ENCODE measurements at regions not wholly inside any gene's neighbourhood (a gene's known extent, or its start where the extent isn't known, plus 50 kb on each side); places are given as distances from the start of the nearest gene placed in this dataset.

- peaks cover 14% of the 10 kb centered on the region for H3K4me1 Mint-ChIP-seq (ENCODE audit: low read depth, unreplicated experiment)
- H3K27ac Mint-ChIP-seq (ENCODE audit: unreplicated experiment) = no peak overlapping the region
- Histone ChIP-seq H3K9ac (ENCODE audit: low read length) (no peak overlapping the region), H3K79me2 (ENCODE audit: insufficient read depth, low read length) (no peaks in the 10 kb centered on the region), H3K9me3 (ENCODE audit: insufficient read depth, low read depth, low read length) (no peaks in the 10 kb centered on the region), H3K4me1 (ENCODE audit: insufficient read depth, low read length) (no peaks in the 10 kb centered on the region), H3K36me3 (ENCODE audit: insufficient read depth, low read length) (no peaks in the 10 kb centered on the region), H2AFZ (ENCODE audit: low read depth, low read length) (no peak overlapping the region), H3K4me2 (ENCODE audit: low read length) (no peak overlapping the region), H4K20me1 (ENCODE audit: insufficient read depth, low read length) (no peaks in the 10 kb centered on the region), H3K27ac (ENCODE audit: low read depth, low read length) (no peak overlapping the region), H3K27me3 (ENCODE audit: insufficient read depth, low read length) (no peaks in the 10 kb centered on the region), H3K4me3 (ENCODE audit: insufficient read depth, low read depth, low read length) (no peak overlapping the region)
- DNase-seq (ENCODE audit: low read depth) (no peak), FAIRE-seq (no peak)
- no peak overlapping the region for H3K4me3 Mint-ChIP-seq (ENCODE audit: unreplicated experiment)
- no peak for TF ChIP-seq CTCF (IDR thresholded peaks at IDR 0.05; ENCODE audit: insufficient read depth, low read depth, low read length)
- TF ChIP-seq EZH2 (IDR thresholded peaks at IDR 0.05; ENCODE audit: insufficient read depth, low read length) = no peak
- no peaks in the 10 kb centered on the region for H3K27me3 Mint-ChIP-seq (ENCODE audit: low read depth, unreplicated experiment)
- peaks cover 2% of the 10 kb centered on the region for H3K9me3 Mint-ChIP-seq (ENCODE audit: unreplicated experiment)
- H3K36me3 Mint-ChIP-seq (ENCODE audit: low read depth, unreplicated experiment) = no peaks in the 10 kb centered on the region
Observed at GRCh38 chr5:60325870-60326269, 374.1 kb downstream of the DEPDC1B start.

DNA sequence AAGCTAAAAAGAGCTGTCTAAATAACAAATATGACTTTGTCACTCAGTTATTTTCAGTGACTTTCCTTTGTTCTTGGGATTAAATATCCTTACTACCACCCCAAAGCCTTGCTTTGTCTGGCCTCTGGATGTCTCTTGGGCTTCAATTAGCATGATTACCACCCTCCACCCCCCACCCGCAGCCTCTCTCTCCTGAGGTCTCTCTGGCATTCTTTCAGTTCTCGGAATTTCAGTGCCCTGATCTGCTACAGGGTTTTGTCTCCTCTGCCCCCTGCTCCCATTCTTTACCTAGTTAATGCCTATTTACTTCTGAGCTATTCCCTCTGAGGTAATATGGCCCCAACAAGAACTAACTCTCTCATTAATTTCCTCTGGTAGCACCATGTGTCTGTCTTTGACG is 376.4 kb downstream of the DEPDC1B start:
- Histone ChIP-seq H3K79me2 (ENCODE audit: insufficient read depth, low read length) (no peaks in the 10 kb centered on the region), H3K4me1 (ENCODE audit: insufficient read depth, low read length) (no peaks in the 10 kb centered on the region), H3K27me3 (ENCODE audit: insufficient read depth, low read length) (no peaks in the 10 kb centered on the region), H3K9me3 (ENCODE audit: insufficient read depth, low read depth, low read length) (no peaks in the 10 kb centered on the region), H2AFZ (ENCODE audit: low read depth, low read length) (no peak overlapping the region), H3K9ac (ENCODE audit: low read length) (no peak overlapping the region), H3K4me2 (ENCODE audit: low read length) (no peak overlapping the region), H3K36me3 (ENCODE audit: insufficient read depth, low read length) (no peaks in the 10 kb centered on the region), H4K20me1 (ENCODE audit: insufficient read depth, low read length) (no peaks in the 10 kb centered on the region), H3K4me3 (ENCODE audit: insufficient read depth, low read depth, low read length) (no peak overlapping the region), H3K27ac (ENCODE audit: low read depth, low read length) (no peak overlapping the region)
- Mint-ChIP-seq H3K27ac (ENCODE audit: unreplicated experiment) (no peak overlapping the region), H3K9me3 (ENCODE audit: unreplicated experiment) (peaks cover 14% of the 10 kb centered on the region), H3K36me3 (ENCODE audit: low read depth, unreplicated experiment) (peaks cover 3% of the 10 kb centered on the region), H3K4me1 (ENCODE audit: low read depth, unreplicated experiment) (peaks cover 9% of the 10 kb centered on the region), H3K27me3 (ENCODE audit: low read depth, unreplicated experiment) (no peaks in the 10 kb centered on the region), H3K4me3 (ENCODE audit: unreplicated experiment) (no peak overlapping the region)
- TF ChIP-seq CTCF (IDR thresholded peaks at IDR 0.05; ENCODE audit: insufficient read depth, low read depth, low read length) (no peak), EZH2 (IDR thresholded peaks at IDR 0.05; ENCODE audit: insufficient read depth, low read length) (no peak)
- FAIRE-seq (no peak), DNase-seq (ENCODE audit: low read depth) (no peak)

DNA sequence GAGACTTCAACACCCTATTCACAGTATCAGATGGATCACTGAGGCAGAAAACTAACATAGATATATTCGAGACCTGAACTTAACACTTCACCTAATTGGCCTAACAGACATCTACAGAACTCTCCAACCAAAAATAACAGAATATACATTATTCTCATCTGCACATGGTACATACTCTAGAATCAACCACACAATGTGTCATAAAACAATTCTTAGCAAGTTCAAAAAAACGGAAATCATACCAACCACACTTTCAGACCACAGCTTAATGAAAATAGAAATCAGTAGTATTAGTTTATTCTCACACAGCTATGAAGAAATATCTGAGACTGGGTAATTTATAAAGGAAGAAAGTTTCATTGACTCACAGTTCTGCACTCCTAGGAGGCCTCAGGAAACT is 387.9 kb downstream of the DEPDC1B start:
- H3K4me2 ChIP-seq (ENCODE audit: low read length) = no peak overlapping the region
- Mint-ChIP-seq H3K27me3 (ENCODE audit: low read depth, unreplicated experiment) (no peaks in the 10 kb centered on the region), H3K9me3 (ENCODE audit: unreplicated experiment) (peaks cover 5% of the 10 kb centered on the region), H3K4me1 (ENCODE audit: low read depth, unreplicated experiment) (no peaks in the 10 kb centered on the region), H3K36me3 (ENCODE audit: low read depth, unreplicated experiment) (no peaks in the 10 kb centered on the region), H3K27ac (ENCODE audit: unreplicated experiment) (no peak overlapping the region), H3K4me3 (ENCODE audit: unreplicated experiment) (no peak overlapping the region)
- FAIRE-seq (no peak), DNase-seq (ENCODE audit: low read depth) (no peak)
- H3K9ac ChIP-seq (ENCODE audit: low read length) = no peak overlapping the region
- H3K9me3 ChIP-seq (ENCODE audit: insufficient read depth, low read depth, low read length) = no peaks in the 10 kb centered on the region
- H3K4me1 ChIP-seq (ENCODE audit: insufficient read depth, low read length) = no peaks in the 10 kb centered on the region
- no peak overlapping the region for H2AFZ ChIP-seq (ENCODE audit: low read depth, low read length)
- no peaks in the 10 kb centered on the region for H3K27me3 ChIP-seq (ENCODE audit: insufficient read depth, low read length)
- TF ChIP-seq EZH2 (IDR thresholded peaks at IDR 0.05; ENCODE audit: insufficient read depth, low read length) (no peak), CTCF (IDR thresholded peaks at IDR 0.05; ENCODE audit: insufficient read depth, low read depth, low read length) (no peak)
- H3K79me2 ChIP-seq (ENCODE audit: insufficient read depth, low read length) = no peaks in the 10 kb centered on the region
- no peak overlapping the region for H3K27ac ChIP-seq (ENCODE audit: low read depth, low read length)
- no peaks in the 10 kb centered on the region for H3K36me3 ChIP-seq (ENCODE audit: insufficient read depth, low read length)
- H4K20me1 ChIP-seq (ENCODE audit: insufficient read depth, low read length) = no peaks in the 10 kb centered on the region
- H3K4me3 ChIP-seq (ENCODE audit: insufficient read depth, low read depth, low read length) = no peak overlapping the region
